SK-N-SH (cell line): ENCODE measurements at regions not wholly inside any gene's neighbourhood (a gene's known extent, or its start where the extent isn't known, plus 50 kb on each side); places are given as distances from the start of the nearest gene placed in this dataset.

ENCODE experiments used
- EZH2phosphoT487 ChIP-seq: fragments of 200-600 bp; sonication (generic); IDR thresholded peaks from 2 replicates; pipeline ENCODE4 v1.6.1; 2017; ENCODE audit warnings: low read depth, mixed run types, mild to moderate bottlenecking, antibody characterized with exemption, moderate library complexity, borderline replicate concordance
- MEF2A ChIP-seq: IDR thresholded peaks from 2 replicates; pipeline ENCODE4 v1.4.0; 2012; ENCODE audit warnings: low read depth, borderline replicate concordance
- PBX3 ChIP-seq: IDR thresholded peaks from 2 replicates; pipeline ENCODE4; 2012
- RAD21 ChIP-seq: IDR thresholded peaks from 2 replicates; pipeline ENCODE4 v1.6.1; 2012; ENCODE audit warnings: mild to moderate bottlenecking, low read length
- SMC3 ChIP-seq: IDR thresholded peaks from 2 replicates; pipeline ENCODE4 v1.6.1; 2012; ENCODE audit warnings: low read depth, low read length, improper control_type of control experiment
- TF ChIP-seq, protein P1 (sequence below): fragments of 200-600 bp; sonication (generic); IDR thresholded peaks from 2 replicates; pipeline ENCODE4 v1.6.1; 2017; ENCODE audit warnings: antibody characterized with exemption, mild to moderate bottlenecking, moderate library complexity
- TF ChIP-seq, protein P2 (sequence below): fragments of 150-350 bp; IDR thresholded peaks from 2 replicates; pipeline ENCODE4 v1.6.1; 2017; ENCODE audit warnings: antibody characterized with exemption, low read length, low read depth, borderline replicate concordance

- TF ChIP-seq RAD21, result no peak
- TF ChIP-seq MEF2A, result no peak
- no peak for TF ChIP-seq PBX3
- TF ChIP-seq, protein P1, sequence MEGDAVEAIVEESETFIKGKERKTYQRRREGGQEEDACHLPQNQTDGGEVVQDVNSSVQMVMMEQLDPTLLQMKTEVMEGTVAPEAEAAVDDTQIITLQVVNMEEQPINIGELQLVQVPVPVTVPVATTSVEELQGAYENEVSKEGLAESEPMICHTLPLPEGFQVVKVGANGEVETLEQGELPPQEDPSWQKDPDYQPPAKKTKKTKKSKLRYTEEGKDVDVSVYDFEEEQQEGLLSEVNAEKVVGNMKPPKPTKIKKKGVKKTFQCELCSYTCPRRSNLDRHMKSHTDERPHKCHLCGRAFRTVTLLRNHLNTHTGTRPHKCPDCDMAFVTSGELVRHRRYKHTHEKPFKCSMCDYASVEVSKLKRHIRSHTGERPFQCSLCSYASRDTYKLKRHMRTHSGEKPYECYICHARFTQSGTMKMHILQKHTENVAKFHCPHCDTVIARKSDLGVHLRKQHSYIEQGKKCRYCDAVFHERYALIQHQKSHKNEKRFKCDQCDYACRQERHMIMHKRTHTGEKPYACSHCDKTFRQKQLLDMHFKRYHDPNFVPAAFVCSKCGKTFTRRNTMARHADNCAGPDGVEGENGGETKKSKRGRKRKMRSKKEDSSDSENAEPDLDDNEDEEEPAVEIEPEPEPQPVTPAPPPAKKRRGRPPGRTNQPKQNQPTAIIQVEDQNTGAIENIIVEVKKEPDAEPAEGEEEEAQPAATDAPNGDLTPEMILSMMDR, result no peak
- TF ChIP-seq, protein P2, sequence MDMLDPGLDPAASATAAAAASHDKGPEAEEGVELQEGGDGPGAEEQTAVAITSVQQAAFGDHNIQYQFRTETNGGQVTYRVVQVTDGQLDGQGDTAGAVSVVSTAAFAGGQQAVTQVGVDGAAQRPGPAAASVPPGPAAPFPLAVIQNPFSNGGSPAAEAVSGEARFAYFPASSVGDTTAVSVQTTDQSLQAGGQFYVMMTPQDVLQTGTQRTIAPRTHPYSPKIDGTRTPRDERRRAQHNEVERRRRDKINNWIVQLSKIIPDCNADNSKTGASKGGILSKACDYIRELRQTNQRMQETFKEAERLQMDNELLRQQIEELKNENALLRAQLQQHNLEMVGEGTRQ, result no peak
- no peak for TF ChIP-seq SMC3
- no peak for TF ChIP-seq EZH2phosphoT487
These were observed 945.6 kb upstream of the GBE1 start for GRCh38 chr3:82707035-82707434.
